Tibial artery (tissue), 4 donors: ENCODE measurements at regions not wholly inside any gene's neighbourhood (a gene's known extent, or its start where the extent isn't known, plus 50 kb on each side); places are given as distances from the start of the nearest gene placed in this dataset.

ENCODE experiments used
- DNase-seq, 2 donors: peaks; one replicate each; pipeline ENCODE4 v3.0.0-alpha.2; 2019
- H3K27ac ChIP-seq, 2 donors: fragments of 200-600 bp; sonication (generic) in 1 of 2; 1 replicate in 1 of 2; 2 replicates in 1 of 2; pipeline ENCODE4 v1.5.1; 2018 to 2019; ENCODE audit warnings: mild to moderate bottlenecking in 1 of 2
- H3K27me3 ChIP-seq, 2 donors: fragments of 200-600 bp; sonication (generic) in 1 of 2; one replicate each; pipeline versions ENCODE4 v1.5.1 to v1.6.0; 2016 to 2019
- H3K36me3 ChIP-seq, 3 donors: fragments of 200-600 bp; sonication (generic) in 2 of 3; one replicate each; pipeline ENCODE4 v1.5.1; 2016 to 2019; ENCODE audit warnings: mild to moderate bottlenecking in 2 of 3
- H3K4me1 ChIP-seq, 4 donors: fragments of 200-600 bp; sonication (generic) in 2 of 4; 1 replicate in 3 of 4; 2 replicates in 1 of 4; pipeline ENCODE4 v1.5.1; 2016 to 2019
- H3K4me3 ChIP-seq, 2 donors: fragments of 200-600 bp; sonication (generic) in 1 of 2; 1 replicate in 1 of 2; 2 replicates in 1 of 2; pipeline ENCODE4 v1.5.1; 2018 to 2019; ENCODE audit warnings: mild to moderate bottlenecking in 2 of 2
- H3K9me3 ChIP-seq, 3 donors: fragments of 200-600 bp; sonication (generic) in 1 of 3; one replicate each; pipeline ENCODE4 v1.5.1; 2016 to 2019
- intact Hi-C: fragments of 100-400 bp; cut with DNase I; formaldehyde crosslinking; loops from one replicate; pipeline ENCODE4 v1.15.0; 2023; ENCODE audit warnings: low total_unique reads
- TF ChIP-seq, protein P1 (sequence below), 2 experiments: fragments of 200-600 bp in 1 of 2; fragments of 450-650 bp in 1 of 2; IDR thresholded peaks; one replicate each; pipeline ENCODE4 v1.5.1; 2017 to 2019; ENCODE audit warnings: antibody characterized with exemption in 2 of 2, mild to moderate bottlenecking in 1 of 2, moderate library complexity in 1 of 2

DNA sequence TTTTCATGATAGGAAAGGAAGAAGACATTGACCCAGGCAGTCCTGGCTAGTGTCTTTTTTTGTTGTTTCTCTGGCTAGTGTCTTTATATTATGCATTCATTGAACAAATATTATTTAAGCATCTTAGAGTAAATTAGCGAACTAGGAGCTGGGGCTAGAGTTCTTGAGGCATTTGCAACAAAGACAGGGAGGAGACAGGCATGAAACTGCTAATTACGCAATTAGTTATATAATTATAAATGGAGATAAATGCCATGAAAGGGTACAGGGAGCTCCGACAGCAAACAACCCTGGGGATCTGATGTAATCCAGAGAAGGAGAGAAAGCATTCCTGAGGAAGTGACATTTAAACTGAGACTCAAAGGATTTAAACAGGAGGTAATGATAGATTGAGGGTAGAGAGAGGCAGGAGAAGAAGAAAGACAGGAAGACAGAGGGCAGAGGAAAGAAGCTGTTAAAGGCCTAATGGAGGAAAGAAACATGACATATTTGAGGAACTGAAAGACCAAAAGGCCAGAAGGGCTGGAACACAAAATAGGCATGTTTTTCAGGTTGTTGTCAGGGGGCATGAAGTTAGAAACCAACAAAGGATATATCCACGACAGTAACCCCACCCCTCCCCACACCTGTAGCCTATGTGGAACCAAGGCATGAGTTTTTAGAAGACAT, 99.5 kb upstream of the GJB5 start:
- Histone ChIP-seq H3K9me3 (no peaks in the 10 kb centered on the region), H3K27me3 (peaks cover 0 to 44% of the 10 kb centered on the region in 2 donors), H3K27ac (no peak overlapping the region), H3K4me1 (no peaks in the 10 kb centered on the region), H3K36me3 (no peaks in the 10 kb centered on the region), H3K4me3 (no peak overlapping the region)
- TF ChIP-seq, protein P1, sequence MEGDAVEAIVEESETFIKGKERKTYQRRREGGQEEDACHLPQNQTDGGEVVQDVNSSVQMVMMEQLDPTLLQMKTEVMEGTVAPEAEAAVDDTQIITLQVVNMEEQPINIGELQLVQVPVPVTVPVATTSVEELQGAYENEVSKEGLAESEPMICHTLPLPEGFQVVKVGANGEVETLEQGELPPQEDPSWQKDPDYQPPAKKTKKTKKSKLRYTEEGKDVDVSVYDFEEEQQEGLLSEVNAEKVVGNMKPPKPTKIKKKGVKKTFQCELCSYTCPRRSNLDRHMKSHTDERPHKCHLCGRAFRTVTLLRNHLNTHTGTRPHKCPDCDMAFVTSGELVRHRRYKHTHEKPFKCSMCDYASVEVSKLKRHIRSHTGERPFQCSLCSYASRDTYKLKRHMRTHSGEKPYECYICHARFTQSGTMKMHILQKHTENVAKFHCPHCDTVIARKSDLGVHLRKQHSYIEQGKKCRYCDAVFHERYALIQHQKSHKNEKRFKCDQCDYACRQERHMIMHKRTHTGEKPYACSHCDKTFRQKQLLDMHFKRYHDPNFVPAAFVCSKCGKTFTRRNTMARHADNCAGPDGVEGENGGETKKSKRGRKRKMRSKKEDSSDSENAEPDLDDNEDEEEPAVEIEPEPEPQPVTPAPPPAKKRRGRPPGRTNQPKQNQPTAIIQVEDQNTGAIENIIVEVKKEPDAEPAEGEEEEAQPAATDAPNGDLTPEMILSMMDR (IDR thresholded peaks at IDR 0.05) = no peak
- DNase-seq = no peak
- intact Hi-C loops = no loop called here

DNA sequence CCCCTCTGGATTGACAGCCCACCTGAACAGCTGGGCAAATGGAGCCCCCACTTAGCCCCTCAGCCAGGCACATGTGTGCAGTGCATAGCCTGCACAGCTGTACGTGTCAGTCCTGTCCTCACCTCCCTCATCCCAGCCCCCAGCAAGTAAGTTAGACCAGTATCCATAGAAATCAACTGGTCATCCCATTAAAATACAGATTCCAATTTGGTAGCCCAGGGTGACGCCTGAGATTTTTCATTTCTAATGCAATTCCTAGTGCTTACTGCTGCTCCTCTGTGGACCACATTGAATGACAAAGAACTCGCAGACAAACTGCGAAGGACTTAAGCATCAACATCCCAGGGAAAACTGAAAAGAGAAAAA, 99.0 kb upstream of the GJB5 start:
- DNase-seq = no peak
- Histone ChIP-seq H3K27me3 (peaks cover 0 to 38% of the 10 kb centered on the region in 2 donors), H3K9me3 (no peaks in the 10 kb centered on the region), H3K36me3 (no peaks in the 10 kb centered on the region), H3K4me3 (no peak overlapping the region), H3K4me1 (no peaks in the 10 kb centered on the region), H3K27ac (no peak overlapping the region)
- TF ChIP-seq, protein P1 (IDR thresholded peaks at IDR 0.05) = no peak
- intact Hi-C loops = no loop called here

DNA sequence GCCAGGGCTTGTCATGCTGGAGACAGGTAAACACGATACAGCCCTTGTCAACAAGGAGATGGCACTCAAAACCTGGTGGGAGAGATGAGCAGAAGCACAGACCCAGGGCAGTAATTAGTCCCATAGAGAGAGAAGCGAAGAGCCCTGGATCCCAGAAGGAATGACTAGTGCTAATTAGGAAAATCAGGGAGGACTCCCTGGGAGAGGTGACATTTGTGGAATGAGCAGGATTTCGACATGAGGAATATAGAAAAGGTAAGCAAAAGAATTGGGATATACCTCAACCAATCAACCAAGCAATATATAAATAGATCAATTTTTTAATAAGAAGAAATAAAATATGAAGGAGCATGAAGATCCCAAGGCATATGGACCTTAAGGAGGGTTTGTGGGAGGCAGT, 98.5 kb upstream of the GJB5 start:
- H3K27me3 ChIP-seq = peaks cover 0 to 35% of the 10 kb centered on the region in 2 donors
- TF ChIP-seq, protein P1 (IDR thresholded peaks at IDR 0.05) = no peak
- H3K36me3 ChIP-seq = no peaks in the 10 kb centered on the region
- H3K4me1 ChIP-seq = no peaks in the 10 kb centered on the region
- intact Hi-C loops = no loop called here
- H3K9me3 ChIP-seq = no peaks in the 10 kb centered on the region
- no peak overlapping the region for H3K27ac ChIP-seq
- DNase-seq = no peak
- H3K4me3 ChIP-seq = no peak overlapping the region

DNA sequence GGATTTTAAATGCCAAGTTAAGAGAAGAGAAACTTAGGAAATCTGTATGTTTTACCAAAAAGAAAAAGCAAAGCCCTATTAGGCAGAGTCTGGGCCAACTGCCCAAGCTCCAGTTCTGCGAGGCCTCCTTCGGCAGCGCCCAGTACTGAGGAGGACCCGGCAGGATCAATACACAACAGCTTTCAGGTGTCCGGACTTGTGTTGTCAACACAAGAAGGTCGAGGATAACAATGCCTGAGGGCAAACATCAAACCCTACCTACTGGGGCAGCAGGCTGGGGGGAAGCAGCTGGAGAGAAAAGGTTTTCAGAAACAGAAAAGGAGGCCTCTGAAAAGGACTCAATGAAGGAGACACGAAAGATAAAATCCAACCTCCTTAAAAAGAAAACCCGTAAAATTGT, 98.1 kb upstream of the GJB5 start:
- intact Hi-C loops = no loop called here
- Histone ChIP-seq H3K4me3 (no peak overlapping the region), H3K27me3 (peaks cover 0 to 36% of the 10 kb centered on the region in 2 donors), H3K4me1 (no peaks in the 10 kb centered on the region), H3K36me3 (no peaks in the 10 kb centered on the region), H3K9me3 (no peaks in the 10 kb centered on the region), H3K27ac (no peak overlapping the region)
- DNase-seq = no peak
- TF ChIP-seq, protein P1 (IDR thresholded peaks at IDR 0.05) = no peak

DNA sequence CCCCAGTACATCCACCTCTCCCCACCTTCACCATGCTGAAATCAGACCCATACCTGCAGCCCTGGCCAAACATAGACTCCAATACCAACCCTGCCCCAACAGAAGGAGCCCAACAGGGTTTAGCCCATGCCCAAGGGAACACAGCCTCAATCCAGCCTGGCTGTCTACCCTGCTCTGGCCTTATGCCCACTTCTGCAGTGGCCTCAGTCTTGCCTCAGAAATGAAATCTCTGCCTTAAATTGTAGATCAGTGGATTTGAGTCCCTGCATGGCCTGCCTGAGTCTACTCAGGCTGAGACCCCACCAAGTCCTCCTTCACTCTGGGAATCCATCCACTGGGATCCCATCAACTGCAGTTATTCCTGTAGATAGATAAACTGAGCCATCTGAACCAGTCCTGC, 97.6 kb upstream of the GJB5 start:
- peaks cover 0 to 31% of the 10 kb centered on the region in 2 donors for H3K27me3 ChIP-seq
- intact Hi-C loops = no loop called here
- no peak overlapping the region for H3K27ac ChIP-seq
- no peaks in the 10 kb centered on the region for H3K9me3 ChIP-seq
- no peak for DNase-seq
- H3K4me1 ChIP-seq = no peaks in the 10 kb centered on the region
- no peaks in the 10 kb centered on the region for H3K36me3 ChIP-seq
- no peak overlapping the region for H3K4me3 ChIP-seq
- TF ChIP-seq, protein P1 (IDR thresholded peaks at IDR 0.05) = no peak

DNA sequence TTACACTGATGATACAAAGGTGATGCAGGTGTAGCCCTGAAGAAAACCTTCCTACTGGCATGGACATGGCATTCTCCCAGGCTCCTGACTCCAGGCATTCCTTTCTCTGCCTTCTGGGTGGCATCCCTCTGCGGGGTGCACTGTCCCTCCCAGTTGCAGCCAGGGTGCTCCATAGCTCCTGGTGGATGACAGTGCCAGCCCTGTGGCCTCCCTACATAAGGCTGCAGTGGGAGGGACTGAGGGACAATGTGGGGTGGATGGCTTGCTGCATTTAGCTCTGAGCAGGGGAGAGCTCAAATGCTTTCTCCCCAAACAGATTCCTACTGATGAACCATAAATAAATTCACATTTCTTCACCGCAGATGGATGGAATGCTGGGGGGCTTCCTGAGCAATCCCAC, 97.0 kb upstream of the GJB5 start:
- no peak overlapping the region for H3K27ac ChIP-seq
- intact Hi-C loops = no loop called here
- H3K27me3 ChIP-seq = peaks cover 0 to 27% of the 10 kb centered on the region in 2 donors
- H3K4me1 ChIP-seq = no peaks in the 10 kb centered on the region
- no peaks in the 10 kb centered on the region for H3K36me3 ChIP-seq
- H3K9me3 ChIP-seq = no peaks in the 10 kb centered on the region
- TF ChIP-seq, protein P1 (IDR thresholded peaks at IDR 0.05) = no peak
- H3K4me3 ChIP-seq = no peak overlapping the region
- DNase-seq = no peak
